Dendritic cell treated with granulocyte-macrophage colony-stimulating factor and Interleukin-4, amounts not matched to agents 40 ng/mL and 50 ng/mL, for 4 days (primary cell): ENCODE measurements at regions not wholly inside any gene's neighbourhood (a gene's known extent, or its start where the extent isn't known, plus 50 kb on each side); places are given as distances from the start of the nearest gene placed in this dataset.
"Not testable (repeated sequence)": the region's sequence is repeated elsewhere in the genome, so short reads cannot be mapped to it uniquely, and the experiment has no call there.

Experiments
- H3K27ac Mint-ChIP-seq: one replicate; pipeline ENCODE4 v1.8.0; 2022; ENCODE audit warnings: mild to moderate bottlenecking, mixed read lengths
- H3K27me3 Mint-ChIP-seq: one replicate; pipeline ENCODE4 v1.8.0; 2022; ENCODE audit warnings: mild to moderate bottlenecking, mixed read lengths
- H3K36me3 Mint-ChIP-seq: one replicate; pipeline ENCODE4 v1.8.0; 2022; ENCODE audit warnings: low read depth, mixed read lengths
- H3K4me1 Mint-ChIP-seq: one replicate; pipeline ENCODE4 v1.8.0; 2022; ENCODE audit warnings: low read depth, mixed read lengths
- H3K4me3 Mint-ChIP-seq: one replicate; pipeline ENCODE4 v1.8.0; 2022; ENCODE audit warnings: mild to moderate bottlenecking, moderate library complexity, mixed read lengths
- H3K9me3 Mint-ChIP-seq: one replicate; pipeline ENCODE4 v1.8.0; 2022; ENCODE audit warnings: mixed read lengths
- intact Hi-C: fragments of 100-400 bp; cut with micrococcal nuclease; formaldehyde crosslinking; loops from one replicate; pipeline ENCODE4 v1.15.0; 2022

GRCh38 chr6:80531681-80532619, 425.5 kb downstream of the BCKDHB start:
- intact Hi-C loops, result no loop called here

GRCh38 chr6:80530103-80530502, 423.6 kb downstream of the BCKDHB start:
- Mint-ChIP-seq H3K9me3 (no peaks in the 10 kb centered on the region), H3K36me3 (no peaks in the 10 kb centered on the region), H3K27me3 (no peaks in the 10 kb centered on the region), H3K4me1 (no peaks in the 10 kb centered on the region), H3K4me3 (no peak overlapping the region), H3K27ac (no peak overlapping the region)
- intact Hi-C loops, result no loop called here

More at GRCh38 chr6:80531681-80532619, 425.5 kb downstream of the BCKDHB start:
- Mint-ChIP-seq H3K27ac (no peak overlapping the region), H3K4me3 (no peak overlapping the region), H3K4me1 (no peaks in the 10 kb centered on the region), H3K9me3 (peaks cover 5% of the 10 kb centered on the region), H3K27me3 (no peaks in the 10 kb centered on the region), H3K36me3 (no peaks in the 10 kb centered on the region)

GRCh38 chr6:80528115-80528514, 421.6 kb downstream of the BCKDHB start:
- Mint-ChIP-seq H3K36me3 (no peaks in the 10 kb centered on the region), H3K9me3 (no peaks in the 10 kb centered on the region), H3K27ac (no peak overlapping the region), H3K4me1 (no peaks in the 10 kb centered on the region), H3K4me3 (no peak overlapping the region), H3K27me3 (no peaks in the 10 kb centered on the region)
- intact Hi-C loops, result no loop called here

- Mint-ChIP-seq H3K9me3 (no peaks in the 10 kb centered on the region), H3K36me3 (no peaks in the 10 kb centered on the region), H3K4me1 (no peaks in the 10 kb centered on the region), H3K4me3 (no peak overlapping the region), H3K27ac (no peak overlapping the region), H3K27me3 (no peaks in the 10 kb centered on the region)
- intact Hi-C loops, result no loop called here
Observed at GRCh38 chr6:80527552-80528052, 421.1 kb downstream of the BCKDHB start.

GRCh38 chr6:80523531-80523997, 417.1 kb downstream of the BCKDHB start:
- H3K27me3 Mint-ChIP-seq, result no peaks in the 10 kb centered on the region
- no peak overlapping the region for H3K4me3 Mint-ChIP-seq
- H3K36me3 Mint-ChIP-seq, result no peaks in the 10 kb centered on the region
- H3K4me1 Mint-ChIP-seq, result no peaks in the 10 kb centered on the region
- no peaks in the 10 kb centered on the region for H3K9me3 Mint-ChIP-seq
- no peak overlapping the region for H3K27ac Mint-ChIP-seq
- intact Hi-C loops, result no loop called here

GRCh38 chr6:80523010-80523409, 416.5 kb downstream of the BCKDHB start:
- no peaks in the 10 kb centered on the region for H3K27me3 Mint-ChIP-seq
- no peak overlapping the region for H3K27ac Mint-ChIP-seq
- H3K4me3 Mint-ChIP-seq, result no peak overlapping the region
- H3K36me3 Mint-ChIP-seq, result no peaks in the 10 kb centered on the region
- intact Hi-C loops, result no loop called here
- H3K4me1 Mint-ChIP-seq, result no peaks in the 10 kb centered on the region
- no peaks in the 10 kb centered on the region for H3K9me3 Mint-ChIP-seq

- H3K9me3 Mint-ChIP-seq, result no peaks in the 10 kb centered on the region
- H3K4me3 Mint-ChIP-seq, result no peak overlapping the region
- no peak overlapping the region for H3K27ac Mint-ChIP-seq
- no peaks in the 10 kb centered on the region for H3K27me3 Mint-ChIP-seq
- H3K36me3 Mint-ChIP-seq, result no peaks in the 10 kb centered on the region
- H3K4me1 Mint-ChIP-seq, result no peaks in the 10 kb centered on the region
- intact Hi-C loops, result no loop called here
Observed at GRCh38 chr6:80522576-80522975, 416.1 kb downstream of the BCKDHB start.

- no peaks in the 10 kb centered on the region for H3K4me1 Mint-ChIP-seq
- H3K36me3 Mint-ChIP-seq, result no peaks in the 10 kb centered on the region
- H3K27me3 Mint-ChIP-seq, result no peaks in the 10 kb centered on the region
- no peak overlapping the region for H3K4me3 Mint-ChIP-seq
- H3K27ac Mint-ChIP-seq, result no peak overlapping the region
- H3K9me3 Mint-ChIP-seq, result no peaks in the 10 kb centered on the region
- intact Hi-C loops, result no loop called here
Observed at GRCh38 chr6:80519811-80520594, 413.5 kb downstream of the BCKDHB start.

GRCh38 chr6:80517525-80517924, 411.1 kb downstream of the BCKDHB start:
- Mint-ChIP-seq H3K27ac (no peak overlapping the region), H3K36me3 (no peaks in the 10 kb centered on the region), H3K9me3 (no peaks in the 10 kb centered on the region), H3K27me3 (no peaks in the 10 kb centered on the region), H3K4me1 (no peaks in the 10 kb centered on the region), H3K4me3 (no peak overlapping the region)
- intact Hi-C loops, result no loop called here

GRCh38 chr6:80510521-80510920, 404.1 kb downstream of the BCKDHB start:
- H3K4me3 Mint-ChIP-seq, H3K4me1 Mint-ChIP-seq, H3K27ac Mint-ChIP-seq, H3K36me3 Mint-ChIP-seq, H3K27me3 Mint-ChIP-seq, intact Hi-C loops, H3K9me3 Mint-ChIP-seq: not testable (repeated sequence)

- intact Hi-C loops, result no loop called here
- H3K27me3 Mint-ChIP-seq, result no peaks in the 10 kb centered on the region
- no peaks in the 10 kb centered on the region for H3K4me1 Mint-ChIP-seq
- H3K4me3 Mint-ChIP-seq, result no peak overlapping the region
- no peak overlapping the region for H3K27ac Mint-ChIP-seq
- H3K36me3 Mint-ChIP-seq, result no peaks in the 10 kb centered on the region
- no peaks in the 10 kb centered on the region for H3K9me3 Mint-ChIP-seq
Observed at GRCh38 chr6:80508885-80509630, 402.6 kb downstream of the BCKDHB start.

GRCh38 chr6:80504882-80505281, 398.4 kb downstream of the BCKDHB start:
- H3K27me3 Mint-ChIP-seq, result no peaks in the 10 kb centered on the region
- intact Hi-C loops, result no loop called here
- H3K4me1 Mint-ChIP-seq, result no peaks in the 10 kb centered on the region
- H3K27ac Mint-ChIP-seq, result no peak overlapping the region
- H3K4me3 Mint-ChIP-seq, result no peak overlapping the region
- H3K9me3 Mint-ChIP-seq, result no peaks in the 10 kb centered on the region
- H3K36me3 Mint-ChIP-seq, result no peaks in the 10 kb centered on the region

- Mint-ChIP-seq H3K36me3 (no peaks in the 10 kb centered on the region), H3K9me3 (peaks cover 3% of the 10 kb centered on the region), H3K27ac (no peak overlapping the region), H3K4me3 (no peak overlapping the region), H3K4me1 (no peaks in the 10 kb centered on the region), H3K27me3 (no peaks in the 10 kb centered on the region)
- intact Hi-C loops, result no loop called here
Observed at GRCh38 chr6:80503660-80504059, 397.2 kb downstream of the BCKDHB start.
